ENCODE measurements at regions not wholly inside any gene's neighbourhood (a gene's known extent, or its start where the extent isn't known, plus 50 kb on each side); places are given as distances from the start of the nearest gene placed in this dataset.

DNA sequence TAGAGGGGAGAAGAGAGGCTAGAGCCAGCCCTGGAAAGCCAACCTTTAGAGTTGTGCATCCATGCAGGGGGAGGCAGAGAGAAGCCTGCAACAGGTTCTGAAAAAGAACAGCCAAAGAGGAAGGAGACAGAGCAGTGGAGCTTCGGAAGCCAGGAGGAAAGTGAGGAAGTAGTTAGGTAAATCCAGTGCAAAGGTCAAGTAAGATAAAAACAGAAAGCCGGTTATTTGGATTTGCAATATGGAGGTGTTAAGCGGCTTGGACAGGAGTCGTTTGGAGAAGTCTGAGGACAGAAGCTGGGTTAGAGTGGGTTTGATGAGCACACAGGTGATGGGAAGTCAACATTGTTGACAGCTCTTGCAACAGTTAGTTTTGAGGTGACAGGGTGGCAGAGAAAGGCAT, 53.5 kb upstream of the FLT1 start:
- no peak for FAIRE-seq
- 15 to 40% (median 25%) methylated on average over 4 of the region's 4 CpGs for WGBS, 3 donors
- no peaks in the 10 kb centered on the region for H3K27me3 ChIP-seq (ENCODE audit: control insufficient read depth in 3 of 3, insufficient read depth in 3 of 3, low read length in 3 of 3)

DNA sequence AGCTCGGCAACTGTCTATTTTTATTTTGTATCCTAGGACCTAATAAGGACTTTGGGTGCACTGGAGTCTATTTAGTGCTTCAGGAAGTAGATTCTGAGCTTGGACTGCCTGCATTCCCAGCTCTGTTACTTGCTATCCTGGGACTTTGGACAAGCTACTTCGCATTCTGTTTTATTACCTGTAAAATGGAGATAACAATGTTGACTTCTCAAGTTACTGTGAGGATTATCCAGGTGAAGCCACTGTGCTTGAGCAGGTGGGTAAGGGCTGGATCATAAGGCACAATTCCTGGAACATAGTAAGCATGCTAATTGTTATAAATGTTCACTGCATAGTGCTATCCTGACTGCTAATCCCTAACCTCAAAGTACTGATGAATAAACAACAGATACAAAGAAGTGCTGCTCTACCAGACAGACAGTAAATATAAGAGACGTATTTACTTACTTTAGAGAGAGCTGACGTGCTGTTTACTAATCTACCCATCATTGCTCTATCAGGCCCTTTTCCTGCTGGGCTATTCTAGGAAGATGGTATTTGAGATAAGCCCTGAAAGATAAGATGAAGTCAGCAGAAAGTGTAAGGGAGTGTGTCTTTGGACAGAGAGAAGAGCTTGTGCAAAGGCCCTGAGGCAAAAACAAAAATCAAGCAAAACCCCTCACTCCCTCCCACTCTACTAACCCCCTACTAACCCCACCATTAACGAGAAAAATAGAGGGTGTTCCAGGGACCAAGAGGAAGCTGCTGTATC, 50.8 kb upstream of the FLT1 start:
- DNase-seq (peak; percentile 91 to 93), FAIRE-seq (no peak)
- WGBS, 3 donors: 15 to 46% (median 37%) methylated on average over 5 of the region's 5 CpGs

More for the DNA sequence above, 53.5 kb upstream of the FLT1 start:
- Histone ChIP-seq H3K4me3 (ENCODE audit: low read depth in 1 of 3, low read length in 3 of 3) (no peak overlapping the region), H3K9me3 (ENCODE audit: control insufficient read depth in 2 of 2, insufficient read depth in 1 of 2, low read depth in 1 of 2, low read length in 1 of 2) (peaks cover 0 to 13% of the 10 kb centered on the region in 2 donors), H3K27ac (ENCODE audit: low read depth in 1 of 3, low read length in 2 of 3) (no peak overlapping the region), H3K4me1 (ENCODE audit: control insufficient read depth in 3 of 3, insufficient read depth in 2 of 3, low read depth in 1 of 3, low read length in 2 of 3) (peaks cover 0 to 14% (median 2%) of the 10 kb centered on the region in 3 donors), H3K36me3 (ENCODE audit: control insufficient read depth in 3 of 3, insufficient read depth in 2 of 3, low read depth in 1 of 3, low read length in 3 of 3) (no peaks in the 10 kb centered on the region)
- peak; percentile 55 to 74 for DNase-seq

More for the DNA sequence above, 50.8 kb upstream of the FLT1 start:
- Histone ChIP-seq H3K9me3 (ENCODE audit: control insufficient read depth in 2 of 2, insufficient read depth in 1 of 2, low read depth in 1 of 2, low read length in 1 of 2) (peaks cover 0 to 19% of the 10 kb centered on the region in 2 donors), H3K4me3 (ENCODE audit: low read depth in 1 of 3, low read length in 3 of 3) (no peak overlapping the region), H3K27ac (ENCODE audit: low read depth in 1 of 3, low read length in 2 of 3) (peak overlapping the region; percentile 25 to 62 (median 61)), H3K4me1 (ENCODE audit: control insufficient read depth in 3 of 3, insufficient read depth in 2 of 3, low read depth in 1 of 3, low read length in 2 of 3) (peaks cover 0 to 14% (median 2%) of the 10 kb centered on the region in 3 donors), H3K36me3 (ENCODE audit: control insufficient read depth in 3 of 3, insufficient read depth in 2 of 3, low read depth in 1 of 3, low read length in 3 of 3) (no peaks in the 10 kb centered on the region), H3K27me3 (ENCODE audit: control insufficient read depth in 3 of 3, insufficient read depth in 3 of 3, low read length in 3 of 3) (no peaks in the 10 kb centered on the region)

Measured in small intestine (tissue), 7 donors.